Stomach (tissue), 8 donors: ENCODE measurements at regions not wholly inside any gene's neighbourhood (a gene's known extent, or its start where the extent isn't known, plus 50 kb on each side); places are given as distances from the start of the nearest gene placed in this dataset.
A peak's percentile ranks its signal among the peaks of the same experiment; 100 is the strongest.

Experiments used
- DNase-seq, 2 donors: peaks; one replicate each; pipeline versions ENCODE4 v3.0.0 to v3.0.0-alpha.2; 2013 to 2019
- H3K27ac ChIP-seq, 5 donors: fragments of 200-600 bp in 4 of 5; sonication (generic) in 4 of 5; one replicate each; pipeline ENCODE4 v1.5.1; 2013 to 2019; ENCODE audit warnings: mild to moderate bottlenecking in 1 of 5, moderate library complexity in 1 of 5
- H3K27me3 ChIP-seq, 3 donors: fragments of 200-600 bp; sonication (generic); one replicate each; pipeline ENCODE4 v1.5.1; 2017 to 2019; ENCODE audit warnings: mixed run types in 1 of 3
- H3K36me3 ChIP-seq, 4 donors: fragments of 200-600 bp; sonication (generic); 1 replicate in 3 of 4; 2 replicates in 1 of 4; pipeline ENCODE4 v1.5.1; 2016 to 2019
- H3K4me1 ChIP-seq, 4 donors: fragments of 200-600 bp; sonication (generic); one replicate each; pipeline ENCODE4 v1.5.1; 2016 to 2019
- H3K4me3 ChIP-seq, 4 donors: fragments of 200-600 bp; sonication (generic) in 3 of 4; one replicate each; pipeline ENCODE4 v1.5.1; 2016 to 2019; ENCODE audit warnings: mild to moderate bottlenecking in 1 of 4
- H3K9me3 ChIP-seq, 4 donors: fragments of 200-600 bp; sonication (generic); one replicate each; pipeline ENCODE4 v1.5.1; 2016 to 2019
- CTCF ChIP-seq, 7 experiments: fragments of 450-650 bp in 4 of 7; fragments of 200-600 bp in 3 of 7; sonication (generic) in 3 of 7; IDR thresholded peaks; one replicate each; pipeline ENCODE4 v1.5.1; 2016 to 2019; ENCODE audit warnings: antibody characterized with exemption in 7 of 7, control low read depth in 2 of 7, mild to moderate bottlenecking in 1 of 7
- EP300 ChIP-seq: sonication (generic); formaldehyde crosslinking; IDR thresholded peaks from one replicate; pipeline ENCODE4 v1.6.1; 2017; ENCODE audit warnings: antibody characterized with exemption
- POLR2A ChIP-seq, 4 donors: fragments of 450-650 bp; IDR thresholded peaks; one replicate each; pipeline ENCODE4 v1.6.1; 2016; ENCODE audit warnings: antibody characterized with exemption in 4 of 4, control low read depth in 2 of 4, mild to moderate bottlenecking in 1 of 4, moderate library complexity in 1 of 4
- POLR2AphosphoS5 ChIP-seq, 3 donors: sonication (generic); formaldehyde crosslinking; IDR thresholded peaks; one replicate each; pipeline ENCODE4 v1.6.1; 2016; ENCODE audit warnings: antibody characterized with exemption in 3 of 3
- WGBS, 5 donors: extraction: QIAGEN DNeasy Blood & Tissue Kit in 3 of 5; methylation state at CpG; one replicate each; pipeline versions ENCODE4 v1.1.5 to v1.1.7; 2013 to 2018; 5-methylcytosine and 5-hydroxymethylcytosine counted together
- intact Hi-C: fragments of 100-400 bp; cut with DNase I; formaldehyde crosslinking; loops from one replicate; pipeline ENCODE4 v1.15.1; 2023; ENCODE audit warnings: low total_unique reads
- donor health status: healthy with polysubstance abuse.
- donor health status: Bipolar disorder and iron deficiency.
- donor health status: healthy.

DNA sequence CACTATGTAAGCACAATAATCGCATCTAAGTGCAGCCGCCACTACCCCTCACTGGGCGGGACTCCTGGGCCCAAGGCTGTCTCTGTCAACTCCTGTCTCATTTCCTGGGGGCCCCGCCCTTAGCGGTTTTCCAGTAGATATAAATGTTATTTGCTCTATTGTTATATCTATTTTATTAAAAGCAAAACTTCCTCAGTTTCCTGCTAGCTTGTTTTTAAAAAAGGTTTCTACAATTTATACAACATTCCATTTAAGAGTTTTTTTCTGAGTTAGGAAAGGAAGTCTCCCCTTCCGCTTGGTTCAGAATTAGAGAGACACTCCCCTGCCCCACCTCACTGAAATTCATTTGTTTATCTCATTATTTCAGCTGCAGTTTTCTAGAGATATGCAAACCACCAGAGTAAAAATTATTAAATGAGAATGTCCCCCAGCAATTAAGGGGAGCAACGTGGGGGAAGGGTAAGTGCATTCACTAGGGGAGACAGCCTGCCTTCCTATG is 82.7 kb downstream of the RAMP3 start:
- DNase-seq, result no peak
- H3K27me3 ChIP-seq, result peaks cover 0 to 21% (median 20%) of the 10 kb centered on the region in 3 donors
- H3K9me3 ChIP-seq, result no peaks in the 10 kb centered on the region
- no peaks in the 10 kb centered on the region for H3K4me1 ChIP-seq
- intact Hi-C loops, result no loop called here
- 47 to 64% (median 50%) methylated on average over 7 of the region's 7 CpGs for WGBS, 5 donors
- H3K36me3 ChIP-seq, result no peaks in the 10 kb centered on the region
- TF ChIP-seq POLR2AphosphoS5 (IDR thresholded peaks at IDR 0.05), result no peak
- TF ChIP-seq CTCF (IDR thresholded peaks at IDR 0.05), result no peak
- TF ChIP-seq POLR2A (IDR thresholded peaks at IDR 0.05), result no peak
- TF ChIP-seq EP300, result no peak
- no peak overlapping the region for H3K4me3 ChIP-seq
- peak overlapping the region in 2 of 5 donors; percentile 20 to 42 for H3K27ac ChIP-seq

- TF ChIP-seq EP300 (no peak), POLR2A (IDR thresholded peaks at IDR 0.05) (no peak)
- Histone ChIP-seq H3K4me1 (no peaks in the 10 kb centered on the region), H3K36me3 (no peaks in the 10 kb centered on the region), H3K9me3 (no peaks in the 10 kb centered on the region), H3K4me3 (no peak overlapping the region), H3K27ac (peak overlapping the region in 3 of 5 donors; percentile 16 to 42 (median 20)), H3K27me3 (peaks cover 0 to 26% (median 20%) of the 10 kb centered on the region in 3 donors)
- intact Hi-C loops, result no loop called here
- WGBS, 5 donors, result 66 to 80% (median 71%) methylated on average over 4 of the region's 4 CpGs
- no peak for DNase-seq
Observed at GRCh38 chr7:45240926-45241325, 83.3 kb downstream of the RAMP3 start.

DNA sequence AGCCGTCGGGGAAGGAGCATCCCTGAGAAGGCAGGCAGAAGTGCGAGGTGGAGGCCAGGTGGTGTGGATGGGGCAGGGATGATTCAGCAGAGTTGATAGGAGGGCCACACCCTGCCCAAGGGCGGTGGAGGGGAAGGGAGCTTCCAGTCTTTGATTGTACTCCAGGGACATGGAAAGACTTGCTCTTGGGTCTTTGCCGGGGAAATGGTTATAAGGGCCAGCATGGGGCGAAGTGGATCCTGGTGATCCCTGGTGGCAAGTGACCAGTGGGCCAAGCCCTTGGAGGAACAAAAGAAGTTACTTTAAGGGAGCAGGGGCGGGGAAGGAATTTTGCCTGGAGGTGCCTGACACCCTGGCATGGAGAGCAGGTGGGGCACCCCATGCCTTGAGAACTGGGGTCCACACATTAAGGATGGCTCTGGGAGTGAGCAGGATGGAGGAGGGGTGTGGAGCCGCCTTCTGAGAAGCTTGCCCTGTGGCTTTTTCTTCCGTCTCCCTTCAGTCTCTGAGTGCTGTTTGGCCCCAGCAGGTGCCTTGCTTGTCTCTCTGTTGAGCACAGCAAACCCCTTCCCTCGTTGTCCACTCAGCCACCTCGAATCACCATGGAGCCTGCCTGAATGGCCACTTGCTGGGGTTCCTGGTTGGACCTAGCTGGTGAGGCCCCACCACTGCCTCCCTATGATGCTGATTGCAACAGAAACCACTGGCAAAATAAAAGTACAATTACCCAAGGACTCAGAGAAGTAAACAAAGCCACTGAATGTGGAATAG is 83.9 kb downstream of the RAMP3 start:
- H3K27ac ChIP-seq, result peak overlapping the region in 1 of 5 donors; percentile 42

DNA sequence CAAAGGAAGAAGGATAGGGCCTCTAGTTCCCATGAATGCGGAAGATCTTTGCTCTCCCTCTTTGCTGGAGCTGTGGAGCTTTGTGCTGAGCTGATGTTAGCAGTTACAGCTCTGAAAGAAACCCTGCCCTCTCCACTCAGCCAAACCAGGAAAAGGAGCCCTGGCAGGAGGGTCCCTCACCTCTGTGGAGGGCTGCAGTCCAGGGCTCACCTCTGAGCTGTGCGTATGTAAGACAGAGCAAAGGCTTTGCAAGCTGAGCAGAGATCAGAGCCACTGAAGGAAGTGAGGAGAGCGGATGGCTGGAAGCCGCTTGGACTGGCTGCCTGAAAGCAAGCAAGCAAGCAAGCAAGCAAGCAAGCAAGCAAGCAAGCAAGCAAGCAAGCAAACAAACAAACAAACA is 84.7 kb downstream of the RAMP3 start:
- intact Hi-C loops, result no loop called here

More for the DNA sequence above, 83.9 kb downstream of the RAMP3 start:
- Histone ChIP-seq H3K9me3 (no peaks in the 10 kb centered on the region), H3K4me1 (no peaks in the 10 kb centered on the region), H3K4me3 (no peak overlapping the region), H3K27me3 (peaks cover 0 to 29% (median 20%) of the 10 kb centered on the region in 3 donors), H3K36me3 (no peaks in the 10 kb centered on the region)
- no peak for TF ChIP-seq POLR2A (IDR thresholded peaks at IDR 0.05)
- TF ChIP-seq POLR2AphosphoS5 (IDR thresholded peaks at IDR 0.05), result no peak
- no peak for TF ChIP-seq CTCF (IDR thresholded peaks at IDR 0.05)
- no peak for TF ChIP-seq EP300
- no peak for DNase-seq
- intact Hi-C loops, result no loop called here
- 66 to 78% (median 71%) methylated on average over 10 to 11 of the region's 11 CpGs for WGBS, 5 donors

More for the DNA sequence above, 84.7 kb downstream of the RAMP3 start:
- TF ChIP-seq POLR2AphosphoS5 (IDR thresholded peaks at IDR 0.05), result no peak
- TF ChIP-seq POLR2A (IDR thresholded peaks at IDR 0.05), result no peak
- TF ChIP-seq EP300, result no peak
- no peak for TF ChIP-seq CTCF (IDR thresholded peaks at IDR 0.05)
- no peak for DNase-seq
- H3K4me3 ChIP-seq, result no peak overlapping the region
- peaks cover 0 to 34% (median 20%) of the 10 kb centered on the region in 3 donors for H3K27me3 ChIP-seq
- H3K36me3 ChIP-seq, result no peaks in the 10 kb centered on the region
- WGBS, 5 donors, result 80 to 91% (median 85%) methylated on average over 4 of the region's 4 CpGs
- H3K4me1 ChIP-seq, result no peaks in the 10 kb centered on the region
- H3K27ac ChIP-seq, result peak overlapping the region in 1 of 5 donors; percentile 26
- no peaks in the 10 kb centered on the region for H3K9me3 ChIP-seq
